Glutamatergic neuron (in vitro differentiated cells): ENCODE measurements at regions not wholly inside any gene's neighbourhood (a gene's known extent, or its start where the extent isn't known, plus 50 kb on each side); places are given as distances from the start of the nearest gene placed in this dataset.

Experiments
- DNase-seq: peaks from one replicate; pipeline ENCODE4 v3.0.0; 2022
- H3K27ac Mint-ChIP-seq: one replicate; pipeline ENCODE4 v1.8.0; 2020; ENCODE audit warnings: mild to moderate bottlenecking, mixed read lengths, inconsistent platforms; ENCODE audit not compliant: unreplicated experiment
- H3K27me3 Mint-ChIP-seq: one replicate; pipeline ENCODE4 v1.8.0; 2020; ENCODE audit warnings: mild to moderate bottlenecking, moderate library complexity, mixed read lengths, inconsistent platforms; ENCODE audit not compliant: unreplicated experiment
- H3K36me3 Mint-ChIP-seq: one replicate; pipeline ENCODE4 v1.8.0; 2020; ENCODE audit warnings: mild to moderate bottlenecking, mixed read lengths, inconsistent platforms; ENCODE audit not compliant: unreplicated experiment
- H3K4me1 Mint-ChIP-seq: one replicate; pipeline ENCODE4 v1.8.0; 2020; ENCODE audit warnings: mild to moderate bottlenecking, low read depth, mixed read lengths, inconsistent platforms; ENCODE audit not compliant: unreplicated experiment
- H3K4me3 Mint-ChIP-seq: one replicate; pipeline ENCODE4 v1.8.0; 2020; ENCODE audit warnings: mild to moderate bottlenecking, mixed read lengths, inconsistent platforms; ENCODE audit not compliant: unreplicated experiment
- H3K9me3 Mint-ChIP-seq: one replicate; pipeline ENCODE4 v1.8.0; 2020; ENCODE audit warnings: mild to moderate bottlenecking, moderate library complexity, mixed read lengths, inconsistent platforms; ENCODE audit not compliant: unreplicated experiment
- CTCF ChIP-seq: fragments of 200-600 bp; sonication (generic); IDR thresholded peaks from one replicate; pipeline ENCODE4 v1.5.0; 2021; ENCODE audit not compliant: partially characterized antibody, unreplicated experiment

- Mint-ChIP-seq H3K27ac (no peak overlapping the region), H3K9me3 (no peaks in the 10 kb centered on the region), H3K27me3 (no peaks in the 10 kb centered on the region), H3K4me1 (peaks cover 5% of the 10 kb centered on the region), H3K36me3 (no peaks in the 10 kb centered on the region), H3K4me3 (no peak overlapping the region)
- no peak for TF ChIP-seq CTCF
- DNase-seq: no peak
Measured at GRCh38 chr5:87888139-87888538, 380.5 kb downstream of the TMEM161B start.

GRCh38 chr5:87887247-87887646, 381.4 kb downstream of the TMEM161B start:
- no peaks in the 10 kb centered on the region for H3K9me3 Mint-ChIP-seq
- no peak for DNase-seq
- H3K4me3 Mint-ChIP-seq: no peak overlapping the region
- H3K36me3 Mint-ChIP-seq: no peaks in the 10 kb centered on the region
- no peaks in the 10 kb centered on the region for H3K27me3 Mint-ChIP-seq
- H3K27ac Mint-ChIP-seq: no peak overlapping the region
- H3K4me1 Mint-ChIP-seq: peaks cover 5% of the 10 kb centered on the region
- no peak for TF ChIP-seq CTCF

- no peaks in the 10 kb centered on the region for H3K9me3 Mint-ChIP-seq
- H3K27ac Mint-ChIP-seq: no peak overlapping the region
- no peaks in the 10 kb centered on the region for H3K27me3 Mint-ChIP-seq
- no peak overlapping the region for H3K4me3 Mint-ChIP-seq
- TF ChIP-seq CTCF: no peak
- H3K36me3 Mint-ChIP-seq: no peaks in the 10 kb centered on the region
- DNase-seq: no peak
- H3K4me1 Mint-ChIP-seq: peaks cover 5% of the 10 kb centered on the region
Measured at GRCh38 chr5:87886164-87886563, 382.5 kb downstream of the TMEM161B start.

- Mint-ChIP-seq H3K36me3 (no peaks in the 10 kb centered on the region), H3K9me3 (no peaks in the 10 kb centered on the region), H3K4me3 (no peak overlapping the region)
Measured at GRCh38 chr5:87885758-87886157, 382.9 kb downstream of the TMEM161B start.

GRCh38 chr5:87877495-87877894, 391.1 kb downstream of the TMEM161B start:
- no peak for DNase-seq
- H3K9me3 Mint-ChIP-seq: no peaks in the 10 kb centered on the region
- H3K27ac Mint-ChIP-seq: no peak overlapping the region
- H3K4me3 Mint-ChIP-seq: no peak overlapping the region
- H3K27me3 Mint-ChIP-seq: peaks cover 3% of the 10 kb centered on the region
- TF ChIP-seq CTCF: no peak
- H3K4me1 Mint-ChIP-seq: peaks cover 2% of the 10 kb centered on the region
- H3K36me3 Mint-ChIP-seq: no peaks in the 10 kb centered on the region

More at GRCh38 chr5:87885758-87886157, 382.9 kb downstream of the TMEM161B start:
- Mint-ChIP-seq H3K4me1 (peaks cover 5% of the 10 kb centered on the region), H3K27me3 (no peaks in the 10 kb centered on the region), H3K27ac (no peak overlapping the region)
- TF ChIP-seq CTCF: no peak
- DNase-seq: no peak
